ENCODE measurements at regions not wholly inside any gene's neighbourhood (a gene's known extent, or its start where the extent isn't known, plus 50 kb on each side); places are given as distances from the start of the nearest gene placed in this dataset.

- Histone ChIP-seq H3K27ac (ENCODE audit: low read depth, low read length) (no peak overlapping the region), H3K36me3 (ENCODE audit: control insufficient read depth in 1 of 2, insufficient read depth in 2 of 2, low read length in 2 of 2) (no peaks in the 10 kb centered on the region), H3K79me2 (ENCODE audit: insufficient read depth, low read length) (no peaks in the 10 kb centered on the region), H3K4me1 (ENCODE audit: control insufficient read depth in 1 of 2, insufficient read depth in 2 of 2, low read length in 2 of 2) (no peaks in the 10 kb centered on the region), H3K4me3 (replicated peaks in 1 of 2; ENCODE audit: low read depth in 1 of 2, low read length in 2 of 2) (no peak overlapping the region), H4K20me1 (ENCODE audit: insufficient read depth) (no peaks in the 10 kb centered on the region), H3K9me2 (ENCODE audit: insufficient read depth) (no peaks in the 10 kb centered on the region), H3K9me3 (ENCODE audit: control insufficient read depth in 1 of 2, insufficient read depth in 1 of 2, low read depth in 1 of 2, low read length in 2 of 2) (no peaks in the 10 kb centered on the region), H3K9ac (ENCODE audit: low read length) (no peak overlapping the region), H3K27me3 (ENCODE audit: insufficient read depth, low read length) (0 out of 2 replicates have a peak, but pooled peaks cover 8% of the 10 kb centered on the region), H2AFZ (ENCODE audit: low read depth, low read length, poor library complexity, severe bottlenecking) (no peak overlapping the region), H3K4me2 (ENCODE audit: low read length) (no peak overlapping the region)
- TF ChIP-seq EZH2 (IDR thresholded peaks at IDR 0.05) = no peak
- no peak for TF ChIP-seq EGR1 (IDR thresholded peaks at IDR 0.05; ENCODE audit: low read depth)
- no peak for TF ChIP-seq RAD21 (IDR thresholded peaks at IDR 0.05; ENCODE audit: low read depth)
- no peak for TF ChIP-seq MAX (IDR thresholded peaks at IDR 0.05)
- no peak for TF ChIP-seq FOSL1 (IDR thresholded peaks at IDR 0.05; ENCODE audit: low read depth)
- no peak for TF ChIP-seq POLR2AphosphoS5 (IDR thresholded peaks at IDR 0.05; ENCODE audit: low read depth, low read length)
- no peak for TF ChIP-seq ZBTB33 (IDR thresholded peaks at IDR 0.05; ENCODE audit: extremely low read depth, insufficient replicate concordance, low read length)
- no peak for TF ChIP-seq SRF (IDR thresholded peaks at IDR 0.05; ENCODE audit: low read depth)
- TF ChIP-seq POLR2A (IDR thresholded peaks at IDR 0.05; ENCODE audit: borderline replicate concordance, extremely low read depth, insufficient read depth, insufficient read length) = no peak
- no peak for TF ChIP-seq SIN3A (IDR thresholded peaks at IDR 0.05; ENCODE audit: low read depth)
- no peak for TF ChIP-seq ZFX (IDR thresholded peaks at IDR 0.05)
- TF ChIP-seq ZNF274 (IDR thresholded peaks at IDR 0.05; ENCODE audit: low read depth, low read length) = no peak
- ChIA-PET RAD21 (ENCODE audit: low non-redundant PET in 1 of 2, low total read pairs in 2 of 2, uncharacterized antibody in 2 of 2, unreplicated experiment in 2 of 2) (no interaction called here), POLR2A (no interaction called here), CTCF (no interaction called here)
- DNase-seq (ENCODE audit: low read depth, low spot score) (no peak), ATAC-seq (no peak)
- intact Hi-C loops (cut with micrococcal nuclease) = no loop called here
- BruUV-seq (replicated peaks) = no TSS peak
These were observed 91.6 kb downstream of the FZD1 start for GRCh38 chr7:91355695-91356435.
